ENCODE measurements at regions not wholly inside any gene's neighbourhood (a gene's known extent, or its start where the extent isn't known, plus 50 kb on each side); places are given as distances from the start of the nearest gene placed in this dataset.

DNA sequence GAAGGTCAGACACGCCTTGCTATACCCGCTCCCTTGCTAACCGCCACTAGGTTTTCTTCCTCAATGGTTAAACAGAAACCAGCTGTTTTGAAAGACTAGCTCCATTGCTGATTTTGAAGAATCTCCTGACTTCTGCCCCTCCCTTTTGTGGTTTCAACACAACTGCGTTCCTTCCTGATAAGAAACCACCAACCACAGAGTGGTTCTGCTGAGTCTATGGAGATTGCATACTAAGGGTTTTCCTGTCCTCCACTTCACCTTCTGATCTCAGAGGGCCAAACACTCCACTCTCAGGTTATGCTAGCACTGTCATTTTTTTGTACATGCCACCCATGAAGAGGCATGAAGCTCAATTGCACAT is 207.9 kb downstream of the MYLK4 start:
- H3K27ac ChIP-seq (ENCODE audit: low read depth in 2 of 2, low read length in 2 of 2), result no peak overlapping the region

GRCh38 chr6:2542101-2542857 is 208.4 kb downstream of the MYLK4 start:
- H3K27ac ChIP-seq (ENCODE audit: low read depth in 2 of 2, low read length in 2 of 2), result no peak overlapping the region
- no peaks in the 10 kb centered on the region for H3K36me3 ChIP-seq (ENCODE audit: control insufficient read depth in 2 of 2, insufficient read depth in 2 of 2, low read length in 2 of 2)
- H3K9me3 ChIP-seq (ENCODE audit: control insufficient read depth in 2 of 2, low read length in 2 of 2), result no peaks in the 10 kb centered on the region
- peak overlapping the region in 1 of 2 donors; percentile 4 for H3K4me3 ChIP-seq (ENCODE audit: low read length in 2 of 2)
- no peak overlapping the region for H3K9ac ChIP-seq (ENCODE audit: low read depth in 1 of 2, low read length in 2 of 2)
- H3K4me1 ChIP-seq (ENCODE audit: control insufficient read depth in 2 of 2, insufficient read depth in 2 of 2, low read length in 2 of 2), result peaks cover 0 to 7% of the 10 kb centered on the region in 2 donors
- no peaks in the 10 kb centered on the region for H3K27me3 ChIP-seq (ENCODE audit: control insufficient read depth in 2 of 2, insufficient read depth in 2 of 2, low read length in 2 of 2)

More for the DNA sequence above, 207.9 kb downstream of the MYLK4 start:
- Histone ChIP-seq H3K36me3 (ENCODE audit: control insufficient read depth in 2 of 2, insufficient read depth in 2 of 2, low read length in 2 of 2) (no peaks in the 10 kb centered on the region), H3K4me1 (ENCODE audit: control insufficient read depth in 2 of 2, insufficient read depth in 2 of 2, low read length in 2 of 2) (peaks cover 0 to 7% of the 10 kb centered on the region in 2 donors), H3K4me3 (ENCODE audit: low read length in 2 of 2) (peak overlapping the region in 1 of 2 donors; percentile 4), H3K9me3 (ENCODE audit: control insufficient read depth in 2 of 2, low read length in 2 of 2) (no peaks in the 10 kb centered on the region), H3K27me3 (ENCODE audit: control insufficient read depth in 2 of 2, insufficient read depth in 2 of 2, low read length in 2 of 2) (no peaks in the 10 kb centered on the region), H3K9ac (ENCODE audit: low read depth in 1 of 2, low read length in 2 of 2) (no peak overlapping the region)

- no peak overlapping the region for H3K27ac ChIP-seq (ENCODE audit: low read depth in 2 of 2, low read length in 2 of 2)
- H3K27me3 ChIP-seq (ENCODE audit: control insufficient read depth in 2 of 2, insufficient read depth in 2 of 2, low read length in 2 of 2), result no peaks in the 10 kb centered on the region
- H3K4me3 ChIP-seq (ENCODE audit: low read length in 2 of 2), result no peak overlapping the region
- no peaks in the 10 kb centered on the region for H3K36me3 ChIP-seq (ENCODE audit: control insufficient read depth in 2 of 2, insufficient read depth in 2 of 2, low read length in 2 of 2)
- no peaks in the 10 kb centered on the region for H3K4me1 ChIP-seq (ENCODE audit: control insufficient read depth in 2 of 2, insufficient read depth in 2 of 2, low read length in 2 of 2)
- H3K9me3 ChIP-seq (ENCODE audit: control insufficient read depth in 2 of 2, low read length in 2 of 2), result no peaks in the 10 kb centered on the region
- H3K9ac ChIP-seq (ENCODE audit: low read depth in 1 of 2, low read length in 2 of 2), result no peak overlapping the region
These were observed 214.3 kb downstream of the MYLK4 start for GRCh38 chr6:2536451-2536850.

- H3K4me3 ChIP-seq (ENCODE audit: low read length in 2 of 2), result no peak overlapping the region
- no peak overlapping the region for H3K9ac ChIP-seq (ENCODE audit: low read depth in 1 of 2, low read length in 2 of 2)
- H3K9me3 ChIP-seq (ENCODE audit: control insufficient read depth in 2 of 2, low read length in 2 of 2), result no peaks in the 10 kb centered on the region
- no peaks in the 10 kb centered on the region for H3K4me1 ChIP-seq (ENCODE audit: control insufficient read depth in 2 of 2, insufficient read depth in 2 of 2, low read length in 2 of 2)
- no peak overlapping the region for H3K27ac ChIP-seq (ENCODE audit: low read depth in 2 of 2, low read length in 2 of 2)
- no peaks in the 10 kb centered on the region for H3K27me3 ChIP-seq (ENCODE audit: control insufficient read depth in 2 of 2, insufficient read depth in 2 of 2, low read length in 2 of 2)
- no peaks in the 10 kb centered on the region for H3K36me3 ChIP-seq (ENCODE audit: control insufficient read depth in 2 of 2, insufficient read depth in 2 of 2, low read length in 2 of 2)
These were observed 215.2 kb downstream of the MYLK4 start for GRCh38 chr6:2535506-2535905.

DNA sequence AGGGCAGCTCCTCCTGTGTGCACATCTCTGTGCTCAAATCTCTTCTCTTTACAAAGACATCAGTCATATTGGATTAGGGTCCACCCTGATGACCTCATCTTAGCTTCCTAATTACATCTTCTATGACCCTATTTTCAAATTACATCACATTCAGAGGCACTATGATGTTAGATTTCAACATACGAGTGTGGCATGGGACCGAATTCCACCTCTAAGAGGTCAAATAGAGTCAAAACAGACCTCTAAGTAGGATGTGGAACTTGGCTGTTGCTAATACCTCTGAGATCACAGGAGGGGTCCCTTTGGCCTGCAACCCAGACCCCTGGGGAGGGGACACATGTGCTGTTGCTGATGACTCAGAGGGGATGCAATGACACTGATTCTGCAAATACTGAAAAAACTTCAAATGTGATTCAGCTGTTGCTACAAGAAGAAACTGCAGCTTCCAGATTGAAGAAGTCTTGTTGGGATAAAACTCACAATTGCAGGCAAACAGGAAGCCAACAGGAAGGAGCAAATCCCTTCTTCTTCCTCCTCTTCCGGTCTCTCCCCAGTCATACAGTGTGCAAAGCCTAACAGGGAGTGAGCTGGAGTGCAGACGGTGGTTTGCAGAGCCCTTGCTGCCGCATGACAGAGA is 216.2 kb downstream of the MYLK4 start:
- Histone ChIP-seq H3K4me1 (ENCODE audit: control insufficient read depth in 2 of 2, insufficient read depth in 2 of 2, low read length in 2 of 2) (no peaks in the 10 kb centered on the region), H3K9me3 (ENCODE audit: control insufficient read depth in 2 of 2, low read length in 2 of 2) (no peaks in the 10 kb centered on the region), H3K9ac (ENCODE audit: low read depth in 1 of 2, low read length in 2 of 2) (no peak overlapping the region), H3K27me3 (ENCODE audit: control insufficient read depth in 2 of 2, insufficient read depth in 2 of 2, low read length in 2 of 2) (no peaks in the 10 kb centered on the region), H3K36me3 (ENCODE audit: control insufficient read depth in 2 of 2, insufficient read depth in 2 of 2, low read length in 2 of 2) (no peaks in the 10 kb centered on the region), H3K4me3 (ENCODE audit: low read length in 2 of 2) (no peak overlapping the region), H3K27ac (ENCODE audit: low read depth in 2 of 2, low read length in 2 of 2) (no peak overlapping the region)

DNA sequence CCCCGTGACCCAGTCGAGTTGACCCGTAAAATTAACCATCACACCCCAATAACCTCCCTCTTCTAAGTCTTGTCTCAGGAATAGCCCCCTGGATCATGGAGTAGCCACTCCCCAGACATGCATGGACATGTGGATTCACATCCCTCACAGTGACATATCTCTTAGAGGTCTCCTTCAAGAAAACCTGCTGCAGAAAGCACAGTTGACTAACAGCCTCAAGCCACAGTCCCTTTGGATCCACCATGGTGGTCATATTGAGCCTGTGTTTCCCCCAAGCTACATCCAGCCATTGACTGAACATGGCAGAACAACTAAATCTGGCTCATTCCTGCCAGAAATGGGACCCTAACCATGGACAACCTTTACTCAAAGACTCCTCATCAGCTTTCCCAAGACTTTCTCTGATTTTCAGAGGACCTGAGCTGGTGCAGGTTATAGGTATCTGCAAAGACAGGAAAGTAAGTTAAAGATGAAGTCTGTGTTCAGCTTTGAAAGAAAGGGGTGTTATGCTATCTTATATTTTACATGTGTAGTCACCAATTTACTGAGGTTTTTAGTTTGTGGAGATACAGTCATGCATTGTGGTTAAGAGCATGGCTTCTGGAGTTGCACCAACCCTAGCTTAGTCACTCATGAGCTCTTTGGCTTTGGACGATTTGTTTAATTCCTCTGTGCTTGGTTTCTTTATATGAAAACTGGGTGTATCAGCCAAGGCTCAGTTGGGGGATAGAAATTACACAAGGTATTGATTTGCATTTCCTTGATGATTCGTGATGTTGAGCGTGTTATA is 219.1 kb downstream of the MYLK4 start:
- no peaks in the 10 kb centered on the region for H3K36me3 ChIP-seq (ENCODE audit: control insufficient read depth in 2 of 2, insufficient read depth in 2 of 2, low read length in 2 of 2)
- peaks cover 0 to 3% of the 10 kb centered on the region in 2 donors for H3K27me3 ChIP-seq (ENCODE audit: control insufficient read depth in 2 of 2, insufficient read depth in 2 of 2, low read length in 2 of 2)
- no peaks in the 10 kb centered on the region for H3K4me1 ChIP-seq (ENCODE audit: control insufficient read depth in 2 of 2, insufficient read depth in 2 of 2, low read length in 2 of 2)
- no peaks in the 10 kb centered on the region for H3K9me3 ChIP-seq (ENCODE audit: control insufficient read depth in 2 of 2, low read length in 2 of 2)
- H3K4me3 ChIP-seq (ENCODE audit: low read length in 2 of 2), result no peak overlapping the region
- no peak overlapping the region for H3K9ac ChIP-seq (ENCODE audit: low read depth in 1 of 2, low read length in 2 of 2)
- H3K27ac ChIP-seq (ENCODE audit: low read depth in 2 of 2, low read length in 2 of 2), result no peak overlapping the region

- Histone ChIP-seq H3K9ac (ENCODE audit: low read depth in 1 of 2, low read length in 2 of 2) (no peak overlapping the region), H3K27me3 (ENCODE audit: control insufficient read depth in 2 of 2, insufficient read depth in 2 of 2, low read length in 2 of 2) (peaks cover 0 to 3% of the 10 kb centered on the region in 2 donors), H3K4me3 (ENCODE audit: low read length in 2 of 2) (no peak overlapping the region), H3K4me1 (ENCODE audit: control insufficient read depth in 2 of 2, insufficient read depth in 2 of 2, low read length in 2 of 2) (no peaks in the 10 kb centered on the region), H3K27ac (ENCODE audit: low read depth in 2 of 2, low read length in 2 of 2) (no peak overlapping the region), H3K36me3 (ENCODE audit: control insufficient read depth in 2 of 2, insufficient read depth in 2 of 2, low read length in 2 of 2) (no peaks in the 10 kb centered on the region), H3K9me3 (ENCODE audit: control insufficient read depth in 2 of 2, low read length in 2 of 2) (peaks cover 0 to 1% of the 10 kb centered on the region in 2 donors)
These were observed 221.5 kb downstream of the MYLK4 start for GRCh38 chr6:2529211-2529719.

GRCh38 chr6:2528156-2528555 is 222.6 kb downstream of the MYLK4 start:
- no peak overlapping the region for H3K4me3 ChIP-seq (ENCODE audit: low read length in 2 of 2)
- H3K27ac ChIP-seq (ENCODE audit: low read depth in 2 of 2, low read length in 2 of 2), result no peak overlapping the region

GRCh38 chr6:2526766-2527165 is 224.0 kb downstream of the MYLK4 start:
- H3K4me3 ChIP-seq (ENCODE audit: low read length in 2 of 2), result no peak overlapping the region
- no peak overlapping the region for H3K27ac ChIP-seq (ENCODE audit: low read depth in 2 of 2, low read length in 2 of 2)
- no peaks in the 10 kb centered on the region for H3K36me3 ChIP-seq (ENCODE audit: control insufficient read depth in 2 of 2, insufficient read depth in 2 of 2, low read length in 2 of 2)
- peaks cover 0 to 3% of the 10 kb centered on the region in 2 donors for H3K27me3 ChIP-seq (ENCODE audit: control insufficient read depth in 2 of 2, insufficient read depth in 2 of 2, low read length in 2 of 2)
- no peaks in the 10 kb centered on the region for H3K4me1 ChIP-seq (ENCODE audit: control insufficient read depth in 2 of 2, insufficient read depth in 2 of 2, low read length in 2 of 2)
- H3K9ac ChIP-seq (ENCODE audit: low read depth in 1 of 2, low read length in 2 of 2), result no peak overlapping the region
- H3K9me3 ChIP-seq (ENCODE audit: control insufficient read depth in 2 of 2, low read length in 2 of 2), result peaks cover 0 to 4% of the 10 kb centered on the region in 2 donors

More at GRCh38 chr6:2528156-2528555, 222.6 kb downstream of the MYLK4 start:
- H3K9ac ChIP-seq (ENCODE audit: low read depth in 1 of 2, low read length in 2 of 2), result no peak overlapping the region
- no peaks in the 10 kb centered on the region for H3K4me1 ChIP-seq (ENCODE audit: control insufficient read depth in 2 of 2, insufficient read depth in 2 of 2, low read length in 2 of 2)
- no peaks in the 10 kb centered on the region for H3K36me3 ChIP-seq (ENCODE audit: control insufficient read depth in 2 of 2, insufficient read depth in 2 of 2, low read length in 2 of 2)
- peaks cover 0 to 4% of the 10 kb centered on the region in 2 donors for H3K9me3 ChIP-seq (ENCODE audit: control insufficient read depth in 2 of 2, low read length in 2 of 2)
- H3K27me3 ChIP-seq (ENCODE audit: control insufficient read depth in 2 of 2, insufficient read depth in 2 of 2, low read length in 2 of 2), result peaks cover 0 to 3% of the 10 kb centered on the region in 2 donors

DNA sequence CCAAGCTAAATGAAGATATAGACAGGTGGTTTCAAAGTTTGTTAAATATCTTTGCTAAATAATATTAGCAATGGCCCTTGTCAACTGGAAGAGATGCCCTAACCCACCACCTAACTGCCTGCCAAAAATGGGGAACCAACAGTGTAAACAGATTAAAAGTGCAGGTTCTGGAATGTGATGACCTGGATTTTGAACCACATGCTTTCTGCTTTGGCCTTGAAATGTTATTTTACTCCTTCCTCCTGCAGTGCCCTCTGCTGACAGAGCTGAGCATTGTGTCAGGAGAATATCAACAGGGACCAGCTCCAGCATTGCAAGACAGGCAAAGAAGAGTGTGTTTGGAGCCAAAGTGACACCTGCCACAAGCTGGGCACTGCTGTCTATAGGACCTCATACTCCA is 226.6 kb downstream of the MYLK4 start:
- H3K27me3 ChIP-seq (ENCODE audit: control insufficient read depth in 2 of 2, insufficient read depth in 2 of 2, low read length in 2 of 2), result peaks cover 0 to 3% of the 10 kb centered on the region in 2 donors

More for the DNA sequence above, 226.6 kb downstream of the MYLK4 start:
- Histone ChIP-seq H3K36me3 (ENCODE audit: control insufficient read depth in 2 of 2, insufficient read depth in 2 of 2, low read length in 2 of 2) (no peaks in the 10 kb centered on the region), H3K27ac (ENCODE audit: low read depth in 2 of 2, low read length in 2 of 2) (no peak overlapping the region), H3K9me3 (ENCODE audit: control insufficient read depth in 2 of 2, low read length in 2 of 2) (peaks cover 7 to 9% of the 10 kb centered on the region in 2 donors), H3K9ac (ENCODE audit: low read depth in 1 of 2, low read length in 2 of 2) (no peak overlapping the region), H3K4me1 (ENCODE audit: control insufficient read depth in 2 of 2, insufficient read depth in 2 of 2, low read length in 2 of 2) (no peaks in the 10 kb centered on the region), H3K4me3 (ENCODE audit: low read length in 2 of 2) (no peak overlapping the region)

Measured in mucosa of rectum (tissue), 2 donors.